Activated naive CD4-positive, alpha-beta T cell treated with anti-CD3 and anti-CD28 coated beads, Interleukin-2, amount 10 ng/mL, durations not matched to agents 7 days and 5 days (primary cell): ENCODE measurements at regions not wholly inside any gene's neighbourhood (a gene's known extent, or its start where the extent isn't known, plus 50 kb on each side); places are given as distances from the start of the nearest gene placed in this dataset.
A peak's percentile ranks its signal among the peaks of the same experiment; 100 is the strongest.

Source experiments
- CTCF ChIA-PET: fragments of 350-600 bp; sonication (Branson Sonifier 250); formaldehyde crosslinking; loops from one replicate; lab custom pipeline; 2021; ENCODE audit warnings: antibody characterized with exemption; lab: Charles Lee
- DNase-seq: peaks from one replicate; pipeline ENCODE4 v3.0.0-alpha.2; 2020
- H3K27ac Mint-ChIP-seq: one replicate; pipeline ENCODE4 v1.8.0; 2021; ENCODE audit warnings: mild to moderate bottlenecking, moderate library complexity, mixed read lengths
- H3K27me3 Mint-ChIP-seq: one replicate; pipeline ENCODE4 v1.8.0; 2021; ENCODE audit warnings: mild to moderate bottlenecking, mixed read lengths
- H3K36me3 Mint-ChIP-seq: one replicate; pipeline ENCODE4 v1.8.0; 2021; ENCODE audit warnings: mixed read lengths
- H3K4me1 Mint-ChIP-seq: one replicate; pipeline ENCODE4 v1.8.0; 2021; ENCODE audit warnings: mixed read lengths
- H3K4me3 Mint-ChIP-seq: one replicate; pipeline ENCODE4 v1.8.0; 2021; ENCODE audit warnings: mild to moderate bottlenecking, moderate library complexity, mixed read lengths
- H3K9me3 Mint-ChIP-seq: one replicate; pipeline ENCODE4 v1.8.0; 2021; ENCODE audit warnings: mixed read lengths

DNA sequence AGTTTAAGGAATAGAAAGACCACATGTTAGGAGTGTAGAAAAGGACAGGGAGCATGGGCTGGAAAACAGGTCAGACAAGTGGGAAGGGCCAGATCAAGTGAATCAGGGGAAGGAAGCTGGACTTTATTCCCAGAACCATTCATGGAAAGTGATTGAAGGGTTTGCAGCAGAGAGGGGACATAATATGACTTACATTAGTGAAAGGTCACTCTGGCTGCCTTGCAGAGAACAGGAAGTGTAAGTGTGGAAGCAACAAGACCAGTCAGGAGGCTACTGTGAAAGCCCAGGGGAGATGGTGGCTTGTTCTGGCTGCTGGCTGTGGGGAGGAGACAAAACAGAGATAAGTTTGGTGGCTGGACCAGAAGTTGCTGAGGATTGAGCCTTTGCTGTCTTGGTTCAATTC, 69.1 kb downstream of the VCPKMT start:
- H3K27ac Mint-ChIP-seq: peak overlapping the region; percentile 46
- CTCF ChIA-PET: interaction anchor here (1.3 kb wide), 1 partner anchor 9 kb away, joined by 3 read pairs; no protein-coding TSS in a partner anchor
- H3K4me3 Mint-ChIP-seq: no peak overlapping the region
- peaks cover 58% of the 10 kb centered on the region for H3K4me1 Mint-ChIP-seq
- peaks cover 46% of the 10 kb centered on the region for H3K36me3 Mint-ChIP-seq
- no peaks in the 10 kb centered on the region for H3K27me3 Mint-ChIP-seq
- DNase-seq: no peak
- peaks cover 4% of the 10 kb centered on the region for H3K9me3 Mint-ChIP-seq

DNA sequence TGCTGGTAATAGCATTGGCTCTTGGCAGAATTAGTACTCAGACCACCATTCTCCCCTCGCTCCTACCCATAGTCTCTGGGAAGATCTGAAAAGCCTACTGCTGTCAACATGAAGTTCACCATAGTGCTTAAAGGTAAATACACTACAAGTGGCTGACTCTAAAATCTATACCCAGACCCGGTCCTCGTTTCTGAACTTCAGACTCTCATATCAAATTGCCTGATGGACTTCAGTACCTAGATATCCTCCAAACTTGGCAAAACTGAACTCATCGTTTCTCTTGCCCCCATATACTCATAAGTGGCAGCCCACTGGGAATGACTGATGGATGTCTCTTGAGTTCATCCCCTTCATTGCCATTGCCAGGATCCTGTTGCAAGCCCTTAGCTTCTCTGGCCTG, 67.3 kb downstream of the VCPKMT start:
- DNase-seq: no peak
- no peak overlapping the region for H3K4me3 Mint-ChIP-seq
- CTCF ChIA-PET: no interaction called here
- peaks cover 4% of the 10 kb centered on the region for H3K9me3 Mint-ChIP-seq
- peaks cover 48% of the 10 kb centered on the region for H3K4me1 Mint-ChIP-seq
- H3K27ac Mint-ChIP-seq: peak overlapping the region; percentile 24
- H3K27me3 Mint-ChIP-seq: no peaks in the 10 kb centered on the region
- peaks cover 46% of the 10 kb centered on the region for H3K36me3 Mint-ChIP-seq

DNA sequence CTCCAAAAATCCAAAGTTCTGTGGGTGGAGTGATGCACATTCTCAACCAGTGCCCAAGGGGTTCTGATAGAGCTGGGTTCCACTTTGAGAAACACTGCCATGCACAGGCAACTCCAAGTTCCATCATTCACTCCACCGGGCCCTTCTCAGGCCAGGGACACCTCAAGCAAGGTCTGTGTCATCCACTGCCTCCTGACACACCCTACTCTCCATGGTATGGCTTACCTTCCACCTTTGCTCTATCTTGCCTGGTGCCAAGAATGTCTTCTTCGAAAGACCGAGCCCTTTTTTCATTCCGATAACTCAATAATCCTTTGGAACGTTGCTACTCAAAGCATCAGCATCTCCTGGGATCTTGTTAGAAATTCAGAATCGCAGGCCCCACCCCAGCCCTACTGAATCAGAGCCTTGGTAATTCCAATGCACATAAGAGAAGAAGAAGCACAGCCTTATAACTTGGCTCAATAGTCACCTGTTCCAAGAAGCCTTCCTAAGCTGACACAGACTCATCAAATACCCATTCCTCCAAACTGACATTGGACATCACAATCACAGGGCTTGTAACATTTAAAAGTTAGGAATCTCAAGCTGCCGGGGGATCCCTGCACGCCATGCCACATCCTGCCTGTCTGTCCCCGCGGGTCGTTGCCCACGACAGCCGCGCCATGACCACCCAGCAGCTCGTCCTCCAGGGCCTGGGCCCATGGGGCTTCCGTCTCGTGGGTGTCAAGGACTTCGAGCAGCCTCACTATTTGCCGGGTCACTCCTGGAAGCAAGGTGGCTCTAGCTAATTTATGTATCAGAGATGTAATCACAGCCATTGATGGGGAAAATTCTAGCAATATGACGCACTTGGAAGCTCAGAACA, 66.4 kb downstream of the VCPKMT start:
- H3K27ac Mint-ChIP-seq: peak overlapping the region; percentile 24
- H3K4me1 Mint-ChIP-seq: peaks cover 47% of the 10 kb centered on the region
- CTCF ChIA-PET: no interaction called here

DNA sequence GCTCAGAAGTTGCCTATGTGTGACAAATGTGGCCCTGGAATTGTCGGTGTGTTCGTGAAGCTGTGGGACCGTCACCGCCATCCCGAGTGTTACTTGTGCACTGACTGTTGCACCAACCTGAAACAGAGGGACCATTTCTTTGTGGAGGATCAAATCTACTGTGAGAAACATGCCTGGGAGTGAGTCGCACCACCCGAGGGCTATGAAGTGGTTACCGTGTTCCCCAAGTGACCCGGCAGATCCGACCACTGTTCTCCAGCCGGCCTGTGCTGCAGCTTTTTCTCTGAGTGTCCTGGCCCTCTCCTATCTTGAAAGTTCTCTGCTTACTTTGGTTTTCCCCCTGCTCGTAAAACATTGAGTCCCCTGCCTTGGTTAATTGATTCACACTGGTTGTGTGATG, 65.3 kb downstream of the VCPKMT start:
- no peak for DNase-seq
- peaks cover 38% of the 10 kb centered on the region for H3K4me1 Mint-ChIP-seq
- CTCF ChIA-PET: interaction anchor here (0.6 kb wide), 1 partner anchor 172 kb away, joined by 4 read pairs; no protein-coding TSS in a partner anchor
- no peaks in the 10 kb centered on the region for H3K27me3 Mint-ChIP-seq
- H3K4me3 Mint-ChIP-seq: no peak overlapping the region
- H3K9me3 Mint-ChIP-seq: peaks cover under 1% of the 10 kb centered on the region
- peaks cover 44% of the 10 kb centered on the region for H3K36me3 Mint-ChIP-seq
- no peak overlapping the region for H3K27ac Mint-ChIP-seq

More for the DNA sequence above, 66.4 kb downstream of the VCPKMT start:
- H3K4me3 Mint-ChIP-seq: no peak overlapping the region
- H3K36me3 Mint-ChIP-seq: peaks cover 49% of the 10 kb centered on the region
- H3K9me3 Mint-ChIP-seq: peaks cover 4% of the 10 kb centered on the region
- no peaks in the 10 kb centered on the region for H3K27me3 Mint-ChIP-seq
- DNase-seq: no peak

DNA sequence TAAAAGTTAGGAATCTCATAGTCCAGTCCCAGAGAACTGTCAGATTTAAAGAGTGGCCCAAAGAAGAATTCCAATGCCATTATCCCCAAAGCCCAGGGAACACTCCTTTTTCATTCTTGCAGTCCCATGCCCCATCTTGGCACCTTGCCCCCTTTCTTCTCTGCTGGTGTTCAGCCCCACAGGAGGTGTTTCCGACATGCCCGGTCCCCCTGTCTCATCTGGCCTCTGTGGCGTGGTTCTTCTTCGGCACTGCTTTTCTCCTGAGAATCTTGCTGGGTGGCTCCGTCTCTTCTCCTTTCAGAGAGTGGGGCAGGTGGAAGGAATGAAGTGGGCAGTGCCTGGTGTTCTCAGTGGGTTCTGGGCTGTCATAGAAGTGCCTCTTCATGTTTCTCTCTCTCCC, 64.7 kb downstream of the VCPKMT start:
- no peak for DNase-seq
- peaks cover 43% of the 10 kb centered on the region for H3K36me3 Mint-ChIP-seq
- peaks cover 33% of the 10 kb centered on the region for H3K4me1 Mint-ChIP-seq
- peak overlapping the region; percentile 54 for H3K27ac Mint-ChIP-seq
- no peak overlapping the region for H3K4me3 Mint-ChIP-seq
- CTCF ChIA-PET: no interaction called here
- H3K27me3 Mint-ChIP-seq: no peaks in the 10 kb centered on the region
- no peaks in the 10 kb centered on the region for H3K9me3 Mint-ChIP-seq

DNA sequence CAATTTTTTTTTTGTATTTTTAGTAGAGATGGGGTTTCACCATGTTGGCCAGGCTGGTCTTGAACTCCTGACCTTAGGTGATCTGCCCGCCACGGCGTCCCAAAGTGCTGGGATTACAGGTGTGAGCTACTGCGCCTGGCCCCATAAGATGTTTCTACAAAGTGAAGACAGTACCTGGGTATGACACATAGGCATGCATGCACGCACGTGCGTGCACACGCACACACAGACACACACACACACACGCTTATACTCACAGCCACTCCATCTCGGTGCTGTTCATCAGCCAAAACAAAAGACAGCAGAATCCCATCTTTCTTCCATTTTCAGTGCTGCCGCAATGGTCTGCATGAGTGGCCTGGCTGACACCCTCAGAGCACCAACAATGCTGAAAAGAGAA, 63.9 kb downstream of the VCPKMT start:
- Mint-ChIP-seq H3K4me3 (no peak overlapping the region), H3K4me1 (peaks cover 32% of the 10 kb centered on the region), H3K9me3 (no peaks in the 10 kb centered on the region), H3K27me3 (no peaks in the 10 kb centered on the region), H3K27ac (no peak overlapping the region), H3K36me3 (peaks cover 45% of the 10 kb centered on the region)
- no peak for DNase-seq
- CTCF ChIA-PET: no interaction called here

DNA sequence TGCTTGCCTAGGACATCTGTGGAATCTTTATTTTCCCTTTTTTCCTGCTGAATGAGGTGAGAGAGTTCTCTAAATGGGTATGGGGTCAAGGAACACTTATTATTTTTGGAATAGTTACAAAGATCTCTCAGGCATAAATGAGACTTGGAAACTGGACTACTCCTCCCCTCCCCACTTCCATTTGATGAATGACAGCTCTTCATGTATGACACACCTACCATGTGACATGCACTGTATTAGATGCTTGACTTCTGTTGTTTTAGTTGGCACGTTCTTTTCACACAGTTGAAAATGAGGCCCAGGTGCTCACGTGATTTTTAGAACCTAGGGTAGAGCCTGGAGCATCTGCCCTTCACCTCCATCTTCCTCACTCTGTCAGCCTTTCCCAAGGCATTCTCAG, 62.4 kb downstream of the VCPKMT start:
- CTCF ChIA-PET: no interaction called here
- no peak overlapping the region for H3K4me3 Mint-ChIP-seq
- H3K4me1 Mint-ChIP-seq: peaks cover 35% of the 10 kb centered on the region
- H3K36me3 Mint-ChIP-seq: peaks cover 46% of the 10 kb centered on the region
- DNase-seq: no peak
- no peaks in the 10 kb centered on the region for H3K27me3 Mint-ChIP-seq
- H3K9me3 Mint-ChIP-seq: no peaks in the 10 kb centered on the region
- no peak overlapping the region for H3K27ac Mint-ChIP-seq

DNA sequence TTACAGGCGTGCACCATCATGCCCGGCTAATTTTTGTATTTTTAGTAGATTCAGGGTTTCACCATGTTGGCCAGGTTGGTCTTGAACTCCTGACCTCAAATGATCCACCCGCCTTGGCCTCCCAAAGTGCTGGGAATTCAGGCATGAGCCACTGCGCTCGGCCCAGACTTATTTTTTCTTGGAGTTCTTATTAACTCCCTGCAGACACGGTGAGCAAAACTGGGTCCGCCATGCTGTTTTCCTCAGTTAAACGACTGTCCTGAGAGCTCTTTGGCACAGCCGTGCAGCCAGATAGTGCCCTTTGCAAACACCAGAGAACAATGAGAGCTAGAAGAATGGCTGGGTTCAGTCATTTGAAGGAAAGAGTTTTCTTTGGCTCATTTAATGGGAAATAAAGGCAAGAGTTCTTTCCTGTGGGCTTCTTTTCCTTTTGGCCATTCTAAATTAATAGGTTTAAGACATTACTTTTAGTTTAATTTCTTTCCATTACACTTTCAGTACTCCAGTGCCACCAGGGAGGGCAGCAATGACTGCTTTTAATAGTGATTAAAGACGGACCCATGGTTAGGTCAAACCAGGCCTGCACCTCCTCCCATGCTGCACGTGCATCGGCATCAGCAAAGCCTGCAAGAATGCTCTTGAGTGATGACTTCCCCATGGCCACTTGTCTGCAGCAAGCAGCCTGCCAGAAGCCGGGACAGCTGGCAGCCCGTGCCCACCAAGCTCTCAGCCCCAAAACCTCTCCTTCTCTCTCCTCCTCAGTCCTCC, 60.7 kb downstream of the VCPKMT start:
- H3K9me3 Mint-ChIP-seq: no peaks in the 10 kb centered on the region
- H3K4me1 Mint-ChIP-seq: peaks cover 46% of the 10 kb centered on the region

DNA sequence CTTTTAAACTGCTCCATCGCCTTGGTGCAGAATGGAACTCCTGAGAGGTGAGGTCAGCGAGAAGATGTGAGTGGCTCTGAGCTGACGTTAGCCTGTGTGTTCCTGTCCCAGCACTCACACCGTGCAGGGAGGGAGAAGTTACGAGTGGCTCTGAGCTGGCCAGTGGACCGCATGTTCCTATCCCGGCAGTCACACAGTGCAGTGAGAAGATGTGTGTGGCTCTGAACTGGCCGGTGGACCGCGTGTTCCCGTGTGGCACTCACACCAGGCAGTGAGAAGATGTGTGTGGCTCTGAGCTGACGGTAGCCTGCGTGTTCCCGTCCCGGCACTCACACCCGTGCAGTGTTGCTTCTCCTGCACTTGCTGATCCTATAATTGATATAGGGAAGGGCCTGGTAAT, 59.9 kb downstream of the VCPKMT start:
- H3K36me3 Mint-ChIP-seq: peaks cover 45% of the 10 kb centered on the region
- no peak for DNase-seq
- H3K27me3 Mint-ChIP-seq: no peaks in the 10 kb centered on the region
- CTCF ChIA-PET: interaction anchor here (0.8 kb wide), 1 partner anchor 10 kb away, joined by 3 read pairs; no protein-coding TSS in a partner anchor
- no peak overlapping the region for H3K27ac Mint-ChIP-seq
- H3K4me1 Mint-ChIP-seq: peaks cover 54% of the 10 kb centered on the region
- no peak overlapping the region for H3K4me3 Mint-ChIP-seq
- H3K9me3 Mint-ChIP-seq: no peaks in the 10 kb centered on the region

More for the DNA sequence above, 60.7 kb downstream of the VCPKMT start:
- no peak overlapping the region for H3K4me3 Mint-ChIP-seq
- DNase-seq: no peak
- peak overlapping the region; percentile 49 for H3K27ac Mint-ChIP-seq
- H3K36me3 Mint-ChIP-seq: peaks cover 48% of the 10 kb centered on the region
- CTCF ChIA-PET: interaction anchor here (0.8 kb wide), 1 partner anchor 9 kb away, joined by 3 read pairs; no protein-coding TSS in a partner anchor
- H3K27me3 Mint-ChIP-seq: no peaks in the 10 kb centered on the region

DNA sequence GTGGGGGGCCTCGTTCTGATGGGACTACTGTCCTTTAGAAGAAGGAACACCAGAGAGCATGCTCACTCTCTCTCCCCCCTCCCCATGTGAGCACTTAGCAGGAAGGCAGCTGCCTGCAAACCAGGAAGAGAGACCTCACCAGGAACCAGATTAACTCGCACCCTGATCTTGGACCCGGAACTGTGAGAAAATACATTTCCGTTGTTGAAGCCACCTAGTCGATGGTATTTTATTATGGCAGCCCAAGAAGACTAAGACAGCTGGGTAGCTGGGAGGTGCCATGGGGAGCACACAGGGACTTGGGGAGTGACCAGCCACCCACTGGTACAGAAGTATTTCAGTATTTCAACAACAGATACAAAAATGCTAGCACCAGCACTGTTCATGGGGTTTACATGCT, 59.0 kb downstream of the VCPKMT start:
- H3K27me3 Mint-ChIP-seq: no peaks in the 10 kb centered on the region
- CTCF ChIA-PET: no interaction called here

DNA sequence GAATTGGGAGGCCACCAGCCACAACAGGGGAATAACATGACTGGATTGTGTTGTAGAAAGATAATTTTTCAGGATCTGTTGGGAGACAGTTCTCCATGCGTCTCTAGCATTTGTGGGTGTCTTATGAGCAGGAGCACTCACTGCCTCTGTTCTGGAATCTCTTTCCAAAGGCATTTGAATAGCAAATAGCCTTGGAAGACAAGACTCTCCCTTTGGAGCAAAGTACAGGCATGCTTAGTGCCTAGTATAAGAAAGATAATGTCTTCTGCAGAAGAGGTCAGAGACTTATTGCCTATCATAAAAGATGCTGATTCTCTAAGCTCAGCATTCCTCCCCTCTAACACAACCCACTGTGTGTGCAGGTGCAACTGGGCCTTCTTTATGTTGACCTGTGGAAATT, 58.3 kb downstream of the VCPKMT start:
- Mint-ChIP-seq H3K36me3 (peaks cover 46% of the 10 kb centered on the region), H3K9me3 (no peaks in the 10 kb centered on the region), H3K27ac (no peak overlapping the region), H3K4me3 (no peak overlapping the region), H3K27me3 (no peaks in the 10 kb centered on the region), H3K4me1 (peaks cover 68% of the 10 kb centered on the region)
- CTCF ChIA-PET: no interaction called here
- DNase-seq: no peak

More for the DNA sequence above, 59.0 kb downstream of the VCPKMT start:
- DNase-seq: no peak
- peaks cover 60% of the 10 kb centered on the region for H3K4me1 Mint-ChIP-seq
- no peaks in the 10 kb centered on the region for H3K9me3 Mint-ChIP-seq
- H3K27ac Mint-ChIP-seq: no peak overlapping the region
- no peak overlapping the region for H3K4me3 Mint-ChIP-seq
- H3K36me3 Mint-ChIP-seq: peaks cover 45% of the 10 kb centered on the region
